Lung (tissue), 11 donors: ENCODE measurements at regions not wholly inside any gene's neighbourhood (a gene's known extent, or its start where the extent isn't known, plus 50 kb on each side); places are given as distances from the start of the nearest gene placed in this dataset.
"Not testable (repeated sequence)": the region's sequence is repeated elsewhere in the genome, so short reads cannot be mapped to it uniquely, and the experiment has no call there.

Experiments
- ATAC-seq: fragments of 200-7000 bp; cut with Tn5 transposase; one replicate; pipeline ENCODE4 v1.9.1; 2020; ENCODE audit warnings: moderate number of reproducible peaks; ENCODE audit not compliant: insufficient read depth, low FRiP score
- DNase-seq, 3 donors: peaks; one replicate each; pipeline ENCODE4 v3.0.0-alpha.2; 2013 to 2017
- H3K27ac ChIP-seq, 2 donors: one replicate each; pipeline ENCODE4 v1.5.1; 2013; ENCODE audit warnings: mild to moderate bottlenecking in 2 of 2, moderate library complexity in 2 of 2, control low read depth in 1 of 2, inconsistent platforms in 1 of 2, low read depth in 1 of 2, low read length in 1 of 2
- H3K27me3 ChIP-seq, 3 donors: one replicate each; pipeline ENCODE4 v1.5.1; 2013; ENCODE audit warnings: low read length in 2 of 3; ENCODE audit not compliant: control insufficient read depth in 3 of 3, insufficient read depth in 3 of 3
- H3K36me3 ChIP-seq, 4 donors: one replicate each; pipeline ENCODE4 v1.5.1; 2013; ENCODE audit warnings: low read length in 4 of 4, mild to moderate bottlenecking in 1 of 4, moderate library complexity in 1 of 4; ENCODE audit not compliant: control insufficient read depth in 4 of 4, insufficient read depth in 4 of 4
- H3K4me1 ChIP-seq, 5 donors: one replicate each; pipeline ENCODE4 v1.5.1; 2013; ENCODE audit warnings: low read length in 5 of 5, mild to moderate bottlenecking in 2 of 5, moderate library complexity in 1 of 5; ENCODE audit not compliant: control insufficient read depth in 5 of 5, insufficient read depth in 5 of 5
- H3K4me3 ChIP-seq: one replicate; pipeline ENCODE4 v1.5.1; 2013; ENCODE audit warnings: mild to moderate bottlenecking, control low read depth, moderate library complexity
- H3K9ac ChIP-seq, 2 donors: one replicate each; pipeline ENCODE4 v1.5.1; 2013; ENCODE audit warnings: low read length in 2 of 2, control low read depth in 1 of 2; ENCODE audit not compliant: insufficient read depth in 1 of 2
- H3K9me3 ChIP-seq, 4 donors: one replicate each; pipeline ENCODE4 v1.5.1; 2013; ENCODE audit warnings: low read length in 3 of 4, mild to moderate bottlenecking in 1 of 4, moderate library complexity in 1 of 4; ENCODE audit not compliant: control insufficient read depth in 4 of 4, insufficient read depth in 3 of 4
- WGBS, 2 donors: extraction: QIAGEN DNeasy Blood & Tissue Kit; methylation state at CpG; one replicate each; pipeline ENCODE4 v1.1.7; 2013; 5-methylcytosine and 5-hydroxymethylcytosine counted together
- TF ChIP-seq, protein P1 (sequence below): IDR thresholded peaks from 2 replicates; pipeline ENCODE4 v1.5.1; 2012; ENCODE audit warnings: mild to moderate bottlenecking; ENCODE audit errors: control extremely low read depth, extremely low read depth
- donor health status: control.
- donor health status: control.
- donor health status: Bipolar disorder and iron deficiency.
- donor health status: healthy.
- donor health status: DM: yes; HTN: yes; CAD: no.

DNA sequence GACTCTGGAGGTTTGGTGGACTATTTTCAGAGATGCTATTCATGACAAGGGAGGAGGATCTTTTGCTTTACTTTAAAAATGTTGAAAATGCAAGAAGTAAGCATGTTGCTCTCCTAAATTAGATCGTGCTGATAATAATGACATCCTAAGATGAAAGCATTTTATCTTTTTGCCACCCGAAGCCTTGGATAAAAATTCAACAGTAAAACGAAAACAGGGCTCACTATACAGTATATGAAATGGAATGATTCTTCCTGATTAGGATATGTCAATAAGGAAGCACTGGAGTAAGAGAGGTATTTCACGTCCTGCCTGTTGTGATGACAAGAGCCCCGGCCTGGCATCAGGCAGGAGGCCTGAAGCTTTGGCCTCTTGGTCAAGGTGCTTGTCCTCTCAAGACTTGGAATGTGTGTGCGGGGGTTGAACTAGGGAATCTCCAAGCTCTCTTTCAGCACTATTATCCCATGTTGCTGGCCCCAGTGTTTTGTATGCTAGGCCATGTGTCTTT is 306.0 kb downstream of the MTX2 start:
- TF ChIP-seq, protein P1, sequence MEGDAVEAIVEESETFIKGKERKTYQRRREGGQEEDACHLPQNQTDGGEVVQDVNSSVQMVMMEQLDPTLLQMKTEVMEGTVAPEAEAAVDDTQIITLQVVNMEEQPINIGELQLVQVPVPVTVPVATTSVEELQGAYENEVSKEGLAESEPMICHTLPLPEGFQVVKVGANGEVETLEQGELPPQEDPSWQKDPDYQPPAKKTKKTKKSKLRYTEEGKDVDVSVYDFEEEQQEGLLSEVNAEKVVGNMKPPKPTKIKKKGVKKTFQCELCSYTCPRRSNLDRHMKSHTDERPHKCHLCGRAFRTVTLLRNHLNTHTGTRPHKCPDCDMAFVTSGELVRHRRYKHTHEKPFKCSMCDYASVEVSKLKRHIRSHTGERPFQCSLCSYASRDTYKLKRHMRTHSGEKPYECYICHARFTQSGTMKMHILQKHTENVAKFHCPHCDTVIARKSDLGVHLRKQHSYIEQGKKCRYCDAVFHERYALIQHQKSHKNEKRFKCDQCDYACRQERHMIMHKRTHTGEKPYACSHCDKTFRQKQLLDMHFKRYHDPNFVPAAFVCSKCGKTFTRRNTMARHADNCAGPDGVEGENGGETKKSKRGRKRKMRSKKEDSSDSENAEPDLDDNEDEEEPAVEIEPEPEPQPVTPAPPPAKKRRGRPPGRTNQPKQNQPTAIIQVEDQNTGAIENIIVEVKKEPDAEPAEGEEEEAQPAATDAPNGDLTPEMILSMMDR = no peak
- DNase-seq (no peak), ATAC-seq (no peak)
- WGBS, 2 donors = 81 to 82% methylated on average over 6 of the region's 6 CpGs
- H3K27ac ChIP-seq = no peak overlapping the region
- H3K4me1 ChIP-seq = peaks cover 0 to 17% (median 0%) of the 10 kb centered on the region in 5 donors
- no peak overlapping the region for H3K9ac ChIP-seq
- no peaks in the 10 kb centered on the region for H3K27me3 ChIP-seq
- H3K9me3 ChIP-seq = no peaks in the 10 kb centered on the region
- no peaks in the 10 kb centered on the region for H3K36me3 ChIP-seq
- H3K4me3 ChIP-seq = no peak overlapping the region

GRCh38 chr2:176577054-176577453 is 307.8 kb downstream of the MTX2 start:
- Histone ChIP-seq H3K4me3 (no peak overlapping the region), H3K27me3 (no peaks in the 10 kb centered on the region), H3K9me3 (no peaks in the 10 kb centered on the region), H3K27ac (no peak overlapping the region), H3K9ac (no peak overlapping the region), H3K4me1 (peaks cover 0 to 17% (median 0%) of the 10 kb centered on the region in 5 donors), H3K36me3 (no peaks in the 10 kb centered on the region)
- 55 to 76% methylated on average over 1 of the region's 1 CpG for WGBS, 2 donors
- DNase-seq (no peak), ATAC-seq (no peak)
- TF ChIP-seq, protein P1 = no peak

DNA sequence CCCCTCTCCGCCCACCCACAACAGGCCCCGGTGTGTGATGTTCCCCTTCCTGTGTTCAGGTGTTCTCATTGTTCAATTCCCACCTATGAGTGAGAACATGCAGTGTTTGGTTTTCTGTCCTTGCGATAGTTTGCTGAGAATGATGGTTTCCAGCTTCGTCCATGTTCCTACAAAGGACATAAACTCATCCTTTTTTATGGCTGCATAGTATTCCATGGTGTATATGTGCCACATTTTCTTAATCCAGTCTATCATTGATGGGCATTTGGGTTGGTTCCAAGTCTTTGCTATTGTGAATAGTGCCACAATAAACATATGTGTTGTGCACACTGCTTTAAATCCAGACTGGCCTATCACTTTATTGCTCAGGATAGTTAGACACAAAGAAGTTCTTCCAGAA is 309.1 kb downstream of the MTX2 start:
- not testable (repeated sequence) for H3K27me3 ChIP-seq, DNase-seq, H3K9ac ChIP-seq, H3K36me3 ChIP-seq, H3K9me3 ChIP-seq, H3K4me3 ChIP-seq, ATAC-seq, H3K27ac ChIP-seq
- 83 to 96% methylated on average over 4 of the region's 4 CpGs for WGBS, 2 donors
- peaks cover 0 to 14% (median 0%) of the 10 kb centered on the region in 5 donors for H3K4me1 ChIP-seq

- Histone ChIP-seq H3K9me3 (no peaks in the 10 kb centered on the region), H3K9ac (no peak overlapping the region), H3K4me3 (no peak overlapping the region), H3K4me1 (peaks cover 0 to under 1% (median 0%) of the 10 kb centered on the region in 5 donors), H3K27me3 (no peaks in the 10 kb centered on the region), H3K36me3 (no peaks in the 10 kb centered on the region), H3K27ac (no peak overlapping the region)
- TF ChIP-seq, protein P1 = no peak
- ATAC-seq = no peak
- 89 to 92% methylated on average over 6 of the region's 6 CpGs for WGBS, 2 donors
- DNase-seq = no peak
Observed at GRCh38 chr2:176579608-176580007, 310.4 kb downstream of the MTX2 start.
